Keratinocyte (primary cell): ENCODE measurements at regions not wholly inside any gene's neighbourhood (a gene's known extent, or its start where the extent isn't known, plus 50 kb on each side); places are given as distances from the start of the nearest gene placed in this dataset.

Experiments used
- DNase-seq: peaks from one replicate; pipeline ENCODE4 v3.0.0-alpha.2; 2011; ENCODE audit warnings: low read depth, missing footprints, low spot score
- FAIRE-seq: peaks from 2 replicates; lab custom pipeline; 2011; peaks lifted over from hg19 to GRCh38; lab: Jason Lieb, UNC
- H2AFZ ChIP-seq: 2 replicates; pipeline ENCODE4 v1.6.0; 2012; ENCODE audit warnings: low read length, control low read depth, inconsistent platforms; ENCODE audit not compliant: control insufficient read depth
- H3K27ac ChIP-seq: 2 replicates; pipeline ENCODE4 v1.5.1; 2011; ENCODE audit warnings: low read length; ENCODE audit not compliant: control insufficient read depth, insufficient read depth
- H3K27me3 ChIP-seq: 3 replicates; pipeline ENCODE4 v1.6.0; 2011; ENCODE audit warnings: low read length; ENCODE audit not compliant: control insufficient read depth, insufficient read depth; ENCODE audit errors: extremely low read depth
- H3K36me3 ChIP-seq, 2 experiments: 2 replicates in 1 of 2; 3 replicates in 1 of 2; pipeline ENCODE4 v1.5.1; 2011; ENCODE audit warnings: low read length in 2 of 2, mild to moderate bottlenecking in 1 of 2; ENCODE audit not compliant: control insufficient read depth in 2 of 2, insufficient read depth in 2 of 2; ENCODE audit errors: extremely low read depth in 1 of 2
- H3K4me1 ChIP-seq: 3 replicates; pipeline ENCODE4 v1.5.1; 2011; ENCODE audit warnings: low read length; ENCODE audit not compliant: control insufficient read depth, insufficient read depth; ENCODE audit errors: extremely low read depth
- H3K4me2 ChIP-seq: 3 replicates; pipeline ENCODE4 v1.6.0; 2011; ENCODE audit warnings: low read depth, low read length; ENCODE audit not compliant: control insufficient read depth, insufficient read depth; ENCODE audit errors: extremely low read depth
- H3K4me3 ChIP-seq, 3 experiments: fragments of 200-600 bp in 1 of 3; sonication (generic) in 1 of 3; 2 replicates in 2 of 3; 3 replicates in 1 of 3; pipeline ENCODE4 v1.5.1; 2011 to 2016; ENCODE audit warnings: low read length in 3 of 3, mild to moderate bottlenecking in 3 of 3, control low read depth in 2 of 3, inconsistent platforms in 1 of 3, low read depth in 1 of 3, mixed read lengths in 1 of 3, mixed run types in 1 of 3, moderate library complexity in 1 of 3; ENCODE audit not compliant: control insufficient read depth in 2 of 3, insufficient read depth in 2 of 3; ENCODE audit errors: extremely low read depth in 1 of 3
- H3K79me2 ChIP-seq: 2 replicates; pipeline ENCODE4 v1.6.0; 2012; ENCODE audit warnings: low read length; ENCODE audit not compliant: control insufficient read depth, insufficient read depth
- H3K9ac ChIP-seq: 3 replicates; pipeline ENCODE4 v1.6.0; 2011; ENCODE audit warnings: low read length; ENCODE audit not compliant: control insufficient read depth, insufficient read depth; ENCODE audit errors: extremely low read depth
- H3K9me1 ChIP-seq: 3 replicates; pipeline ENCODE4 v1.6.0; 2011; ENCODE audit warnings: low read length; ENCODE audit not compliant: control insufficient read depth, insufficient read depth; ENCODE audit errors: extremely low read depth
- H3K9me3 ChIP-seq: 2 replicates; pipeline ENCODE4 v1.5.1; 2012; ENCODE audit warnings: low read depth, low read length; ENCODE audit not compliant: control insufficient read depth
- H4K20me1 ChIP-seq: 3 replicates; pipeline ENCODE4 v1.6.0; 2011; ENCODE audit warnings: low read length; ENCODE audit not compliant: control insufficient read depth, insufficient read depth; ENCODE audit errors: extremely low read depth
- CTCF ChIP-seq, 3 experiments: IDR thresholded peaks in 1 of 3; conservative IDR thresholded peaks in 1 of 3; optimal IDR thresholded peaks in 1 of 3; 2 replicates in 2 of 3; 3 replicates in 1 of 3; pipeline versions ENCODE3 to v1.5.1; 2011; ENCODE audit warnings: low read length in 3 of 3, mild to moderate bottlenecking in 3 of 3, moderate library complexity in 2 of 3, control low read depth in 1 of 3, inconsistent platforms in 1 of 3; ENCODE audit not compliant: insufficient read depth in 2 of 3; ENCODE audit errors: extremely low read depth in 1 of 3
- EZH2 ChIP-seq: IDR thresholded peaks from one replicate; pipeline ENCODE4 v1.6.1; 2012; ENCODE audit warnings: inconsistent platforms, mild to moderate bottlenecking, low read length, moderate library complexity
- dilution Hi-C: fragments of 300-500 bp; cut with MboI; formaldehyde crosslinking; loops from one replicate; pipeline ENCODE4 v1.7.0; 2020; ENCODE audit warnings: low sequenced_read_pairs; ENCODE audit not compliant: extremely low pct_ligation_motif_present

- no peak overlapping the region for H3K27ac ChIP-seq
- H4K20me1 ChIP-seq: no peaks in the 10 kb centered on the region
- FAIRE-seq: no peak
- DNase-seq: no peak
- H3K9ac ChIP-seq: no peak overlapping the region
- H3K4me3 ChIP-seq: no peak overlapping the region
- H3K79me2 ChIP-seq: no peaks in the 10 kb centered on the region
- peaks cover 4% of the 10 kb centered on the region for H3K4me1 ChIP-seq
- H3K27me3 ChIP-seq: peaks cover 5% of the 10 kb centered on the region
- H2AFZ ChIP-seq: no peak overlapping the region
- dilution Hi-C loops: no loop called here
- TF ChIP-seq EZH2: no peak
- no peak for TF ChIP-seq CTCF (optimal IDR thresholded peaks at IDR 0.05 in 1 of 3, IDR thresholded peaks at IDR 0.05 in 1 of 3, conservative IDR thresholded peaks at IDR 0.05 in 1 of 3; ENCODE audit: extremely low read depth in 1 of 3, insufficient read depth in 2 of 3, low read length in 3 of 3)
- no peak overlapping the region for H3K4me2 ChIP-seq
- H3K9me1 ChIP-seq: no peaks in the 10 kb centered on the region
- H3K9me3 ChIP-seq: no peaks in the 10 kb centered on the region
- no peaks in the 10 kb centered on the region for H3K36me3 ChIP-seq
These were observed 279.9 kb downstream of the NSG2 start for GRCh38 chr5:174325431-174325830.

- H3K36me3 ChIP-seq: no peaks in the 10 kb centered on the region
- DNase-seq: no peak
- H3K27ac ChIP-seq: no peak overlapping the region
- no peaks in the 10 kb centered on the region for H3K9me1 ChIP-seq
- H3K9me3 ChIP-seq: no peaks in the 10 kb centered on the region
- no peaks in the 10 kb centered on the region for H3K79me2 ChIP-seq
- peaks cover 5% of the 10 kb centered on the region for H3K27me3 ChIP-seq
- no peak overlapping the region for H3K4me2 ChIP-seq
- H2AFZ ChIP-seq: no peak overlapping the region
- H3K9ac ChIP-seq: no peak overlapping the region
- peaks cover 4% of the 10 kb centered on the region for H3K4me1 ChIP-seq
- no peak for TF ChIP-seq CTCF (optimal IDR thresholded peaks at IDR 0.05 in 1 of 3, IDR thresholded peaks at IDR 0.05 in 1 of 3, conservative IDR thresholded peaks at IDR 0.05 in 1 of 3; ENCODE audit: extremely low read depth in 1 of 3, insufficient read depth in 2 of 3, low read length in 3 of 3)
- TF ChIP-seq EZH2: no peak
- dilution Hi-C loops: no loop called here
- FAIRE-seq: no peak
- H3K4me3 ChIP-seq: no peak overlapping the region
- H4K20me1 ChIP-seq: no peaks in the 10 kb centered on the region
These were observed 280.5 kb downstream of the NSG2 start for GRCh38 chr5:174325961-174326360.
